ENCODE measurements at regions not wholly inside any gene's neighbourhood (a gene's known extent, or its start where the extent isn't known, plus 50 kb on each side); places are given as distances from the start of the nearest gene placed in this dataset.

GRCh38 chr9:134216961-134217360 lies 52.6 kb upstream of the RNU6ATAC start:
- Histone ChIP-seq H3K36me3 (no peaks in the 10 kb centered on the region), H3K4me1 (peaks cover 2 to 12% of the 10 kb centered on the region in 2 donors), H3K9me3 (peaks cover 0 to 6% of the 10 kb centered on the region in 2 donors), H3K27me3 (no peaks in the 10 kb centered on the region), H3K4me3 (no peak overlapping the region), H3K27ac (no peak overlapping the region)
- no peak for DNase-seq (ENCODE audit: low spot score in 2 of 2)
- intact Hi-C loops (cut with DNase I; ENCODE audit: low total_unique reads), result loop anchor here (5.0 kb wide), 1 partner anchor 110 kb away; the partner anchor contains the start of gene RXRA
- TF ChIP-seq POLR2AphosphoS5 (IDR thresholded peaks at IDR 0.05), result no peak
- no peak for TF ChIP-seq CTCF (IDR thresholded peaks at IDR 0.05)
- TF ChIP-seq POLR2A (IDR thresholded peaks at IDR 0.05), result no peak

- peaks cover 0 to 5% of the 10 kb centered on the region in 2 donors for H3K9me3 ChIP-seq
- peaks cover 2 to 12% of the 10 kb centered on the region in 2 donors for H3K4me1 ChIP-seq
- intact Hi-C loops (cut with DNase I; ENCODE audit: low total_unique reads), result loop anchor here (1.0 to 5.0 kb wide), 2 partner anchors 44 to 110 kb away; partner anchors contain the start of gene RXRA
- H3K4me3 ChIP-seq, result no peak overlapping the region
- no peaks in the 10 kb centered on the region for H3K36me3 ChIP-seq
- DNase-seq (ENCODE audit: low spot score in 2 of 2), result no peak
- TF ChIP-seq CTCF (IDR thresholded peaks at IDR 0.05) (peak in 1 of 3 donors; percentile 27), POLR2A (IDR thresholded peaks at IDR 0.05) (no peak)
- no peaks in the 10 kb centered on the region for H3K27me3 ChIP-seq
- no peak overlapping the region for H3K27ac ChIP-seq
Measured at GRCh38 chr9:134217431-134218210, 53.3 kb upstream of the RNU6ATAC start.

GRCh38 chr9:134218230-134218629 lies 53.9 kb upstream of the RNU6ATAC start:
- H3K36me3 ChIP-seq, result no peaks in the 10 kb centered on the region
- DNase-seq (ENCODE audit: low spot score in 2 of 2), result no peak
- intact Hi-C loops (cut with DNase I; ENCODE audit: low total_unique reads), result loop anchor here (1.0 to 5.0 kb wide), 2 partner anchors 45 to 109 kb away; partner anchors contain the start of gene RXRA

GRCh38 chr9:134219646-134220060 lies 55.3 kb upstream of the RNU6ATAC start:
- H3K4me1 ChIP-seq, result peaks cover 2 to 9% of the 10 kb centered on the region in 2 donors
- intact Hi-C loops (cut with DNase I; ENCODE audit: low total_unique reads), result loop anchor here (5.0 kb wide), 1 partner anchor 108 kb away; the partner anchor contains the start of gene RXRA
- H3K4me3 ChIP-seq, result no peak overlapping the region
- no peak overlapping the region for H3K27ac ChIP-seq
- no peak for DNase-seq (ENCODE audit: low spot score in 2 of 2)
- H3K9me3 ChIP-seq, result no peaks in the 10 kb centered on the region
- H3K36me3 ChIP-seq, result no peaks in the 10 kb centered on the region
- TF ChIP-seq POLR2AphosphoS5 (IDR thresholded peaks at IDR 0.05), result no peak
- no peaks in the 10 kb centered on the region for H3K27me3 ChIP-seq

More at GRCh38 chr9:134218230-134218629, 53.9 kb upstream of the RNU6ATAC start:
- Histone ChIP-seq H3K27me3 (no peaks in the 10 kb centered on the region), H3K27ac (no peak overlapping the region), H3K4me1 (peaks cover 2 to 12% of the 10 kb centered on the region in 2 donors), H3K9me3 (no peaks in the 10 kb centered on the region), H3K4me3 (no peak overlapping the region)
- TF ChIP-seq POLR2AphosphoS5 (IDR thresholded peaks at IDR 0.05) (no peak), POLR2A (IDR thresholded peaks at IDR 0.05) (no peak), CTCF (IDR thresholded peaks at IDR 0.05) (no peak)

GRCh38 chr9:134220311-134220710 lies 55.9 kb upstream of the RNU6ATAC start:
- intact Hi-C loops (cut with DNase I; ENCODE audit: low total_unique reads), result no loop called here
- Histone ChIP-seq H3K27me3 (no peaks in the 10 kb centered on the region), H3K9me3 (no peaks in the 10 kb centered on the region), H3K4me1 (peaks cover 2% of the 10 kb centered on the region in 2 donors), H3K36me3 (no peaks in the 10 kb centered on the region), H3K4me3 (no peak overlapping the region), H3K27ac (no peak overlapping the region)
- DNase-seq (ENCODE audit: low spot score in 2 of 2), result no peak
- TF ChIP-seq POLR2A (IDR thresholded peaks at IDR 0.05) (no peak), POLR2AphosphoS5 (IDR thresholded peaks at IDR 0.05) (no peak), CTCF (IDR thresholded peaks at IDR 0.05) (no peak)
